ENCODE measurements at regions not wholly inside any gene's neighbourhood (a gene's known extent, or its start where the extent isn't known, plus 50 kb on each side); places are given as distances from the start of the nearest gene placed in this dataset.
A peak's percentile ranks its signal among the peaks of the same experiment; 100 is the strongest.
"Not testable (repeated sequence)": the region's sequence is repeated elsewhere in the genome, so short reads cannot be mapped to it uniquely, and the experiment has no call there.

DNA sequence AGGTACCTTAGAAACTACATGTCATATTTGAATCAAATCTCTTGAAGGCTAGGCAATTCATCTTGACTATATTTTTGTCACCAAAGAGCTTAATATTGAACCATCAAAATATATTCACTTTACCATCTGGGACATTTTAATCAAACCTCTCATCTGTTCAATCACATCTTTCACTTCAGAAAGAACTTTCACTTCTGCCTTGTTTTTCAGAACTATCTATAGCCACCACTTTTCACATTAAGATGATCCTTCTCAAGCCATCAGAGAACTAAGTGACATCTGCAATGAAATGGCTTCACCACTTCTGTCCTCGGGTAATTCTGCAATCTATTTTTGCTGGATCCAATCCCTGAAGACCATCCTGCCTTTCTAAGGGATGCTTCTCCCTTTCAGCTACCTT lies 57.8 kb downstream of the OR2B2 start:
- no peak for DNase-seq (ENCODE audit: low spot score)

DNA sequence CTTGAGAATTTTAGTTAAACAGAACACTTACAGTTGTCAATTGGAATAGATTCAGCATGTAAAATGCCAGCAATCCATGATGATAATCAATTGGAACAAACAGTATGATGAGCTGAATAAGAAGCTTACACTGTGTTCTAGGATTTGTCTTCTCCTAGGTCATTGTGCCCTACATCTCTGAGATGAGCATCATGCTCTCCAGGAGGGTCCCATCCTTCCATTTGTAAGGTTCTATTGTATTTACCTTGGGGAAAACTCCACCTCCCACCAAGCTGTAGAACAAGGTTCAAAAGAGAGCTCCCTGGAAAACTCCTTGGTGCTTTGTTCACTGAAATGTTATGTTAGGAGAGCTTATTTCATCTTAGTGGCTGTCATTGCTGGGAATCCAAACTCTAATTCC lies 60.8 kb downstream of the OR2B2 start:
- no peak for DNase-seq (ENCODE audit: low spot score)

DNA sequence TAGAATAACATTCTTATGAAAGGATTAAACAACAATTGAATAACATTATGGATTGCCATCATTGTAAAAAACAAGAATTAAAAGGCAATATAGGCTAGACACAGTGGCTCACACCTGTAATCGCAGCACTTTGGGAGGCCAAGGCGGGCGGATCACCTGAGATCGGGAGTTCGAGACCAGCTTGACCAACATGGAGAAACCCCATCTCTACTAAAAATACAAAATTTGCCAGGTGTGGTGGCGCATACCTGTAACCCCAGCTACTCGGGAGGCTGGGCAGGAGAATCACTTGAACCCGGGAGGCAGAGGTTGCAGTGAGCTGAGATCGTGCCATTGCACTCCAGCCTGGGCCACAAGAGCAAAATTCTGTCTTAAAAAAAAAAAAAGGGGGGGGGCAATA lies 63.2 kb downstream of the OR2B2 start:
- not testable (repeated sequence) for DNase-seq (ENCODE audit: low spot score)

DNA sequence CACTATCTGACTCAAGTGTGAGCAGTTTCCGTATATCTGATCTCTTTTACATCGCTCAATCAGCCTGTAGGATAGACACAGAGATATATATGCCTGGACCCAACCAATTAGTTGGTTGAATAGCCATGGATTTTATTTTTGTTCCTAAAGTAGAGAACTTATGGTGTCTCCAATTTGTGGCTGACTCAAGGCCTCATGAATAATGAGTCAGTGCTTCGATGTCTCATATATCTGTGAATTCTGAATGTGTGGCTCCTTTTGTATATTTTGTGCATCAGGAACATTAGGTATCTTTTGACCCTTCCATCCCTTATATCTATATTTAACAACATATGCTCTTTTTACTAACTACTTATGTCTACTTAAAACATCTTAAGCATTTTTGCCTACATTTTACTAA lies 64.5 kb downstream of the OR2B2 start:
- no peak for DNase-seq (ENCODE audit: low spot score)

DNA sequence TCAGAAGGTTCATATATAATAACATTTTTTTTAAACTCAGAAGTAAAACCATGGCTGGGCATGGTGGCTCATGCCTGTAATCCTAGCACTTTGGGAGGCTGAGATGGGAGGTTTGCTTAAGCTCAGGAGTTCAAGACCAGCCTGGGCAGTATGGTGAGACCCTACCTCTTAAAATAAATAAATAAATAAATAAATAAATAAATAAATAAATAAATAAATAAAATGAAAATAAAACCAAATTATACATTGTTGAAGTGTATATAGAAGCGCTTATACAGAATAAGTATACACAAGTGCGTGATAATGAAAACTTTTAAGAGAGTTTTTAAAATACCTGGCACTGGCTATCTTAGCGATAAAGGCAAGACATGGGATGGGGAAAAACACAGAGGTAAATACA lies 71.6 kb downstream of the OR2B2 start:
- no peak for DNase-seq (ENCODE audit: low spot score)

DNA sequence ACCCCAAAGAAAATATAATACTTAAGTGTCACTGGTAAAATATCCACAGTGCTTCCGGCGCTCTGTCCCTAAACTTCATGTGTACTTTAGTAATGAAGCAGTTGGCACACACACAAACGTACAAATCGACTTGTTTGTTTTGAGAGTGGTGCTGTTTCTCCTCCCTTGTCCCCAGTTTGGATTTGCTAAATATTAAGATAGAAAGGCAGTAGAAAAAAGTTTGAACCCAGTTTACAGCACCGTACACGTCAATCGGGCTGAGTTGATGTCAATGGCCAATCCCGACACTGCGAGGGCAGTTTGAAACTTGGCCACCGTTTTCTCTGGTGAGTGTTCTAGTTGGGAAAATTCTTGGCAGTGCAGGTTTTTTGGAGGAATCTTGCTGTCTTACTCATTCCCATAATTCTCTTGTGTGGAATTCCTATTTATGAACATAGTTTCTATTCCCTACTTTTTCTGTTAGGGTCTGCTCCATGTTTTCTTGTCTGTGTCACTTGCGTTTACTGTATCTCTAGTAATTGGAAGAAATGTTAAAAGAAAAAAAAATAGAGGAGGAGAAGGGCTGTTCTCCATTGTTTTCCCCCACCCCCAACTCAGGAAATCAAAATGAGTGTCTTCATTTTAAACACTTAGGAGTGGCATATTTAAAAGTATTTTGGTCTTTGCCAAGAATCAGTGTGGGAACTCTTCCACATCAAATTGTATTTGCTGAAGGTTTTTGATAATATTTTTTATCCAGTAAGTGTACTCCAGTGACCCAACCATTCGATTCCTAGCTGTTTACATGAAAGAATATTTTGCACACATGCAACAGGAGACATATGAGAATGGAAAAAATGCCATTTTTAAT lies 72.3 kb downstream of the OR2B2 start:
- DNase-seq (ENCODE audit: low spot score): peak; percentile 28

DNA sequence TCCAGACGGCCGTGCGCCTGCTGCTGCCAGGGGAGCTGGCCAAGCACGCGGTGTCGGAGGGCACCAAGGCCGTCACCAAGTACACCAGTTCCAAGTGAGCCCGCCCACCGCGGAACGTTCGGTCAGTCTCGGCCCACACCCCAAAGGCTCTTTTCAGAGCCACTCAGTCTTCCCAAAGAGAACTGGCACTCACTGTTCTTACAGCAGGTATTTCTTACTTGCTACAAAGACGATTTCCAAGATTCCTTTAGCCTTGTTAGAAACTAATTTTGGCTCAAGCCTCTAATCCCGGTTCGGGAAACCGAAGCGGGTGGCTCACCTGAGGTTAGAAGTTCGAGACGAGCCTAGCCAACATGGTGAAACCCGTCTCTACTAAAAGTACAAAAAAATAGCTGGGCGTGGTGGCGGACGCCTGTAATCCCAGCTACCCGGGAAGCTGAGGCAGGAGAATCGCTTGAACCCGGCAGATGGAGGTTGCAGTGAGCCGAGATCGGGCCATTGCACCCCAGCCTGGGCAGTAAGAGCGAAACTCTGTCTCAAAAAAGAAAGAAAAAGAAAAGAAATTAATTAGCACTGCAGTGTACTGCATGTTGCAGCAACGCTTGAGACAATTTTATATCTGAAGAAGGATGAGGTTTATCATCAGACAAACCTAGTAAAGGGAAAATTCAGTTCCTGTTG lies 73.1 kb downstream of the OR2B2 start:
- DNase-seq (ENCODE audit: low spot score): peak; percentile 62

DNA sequence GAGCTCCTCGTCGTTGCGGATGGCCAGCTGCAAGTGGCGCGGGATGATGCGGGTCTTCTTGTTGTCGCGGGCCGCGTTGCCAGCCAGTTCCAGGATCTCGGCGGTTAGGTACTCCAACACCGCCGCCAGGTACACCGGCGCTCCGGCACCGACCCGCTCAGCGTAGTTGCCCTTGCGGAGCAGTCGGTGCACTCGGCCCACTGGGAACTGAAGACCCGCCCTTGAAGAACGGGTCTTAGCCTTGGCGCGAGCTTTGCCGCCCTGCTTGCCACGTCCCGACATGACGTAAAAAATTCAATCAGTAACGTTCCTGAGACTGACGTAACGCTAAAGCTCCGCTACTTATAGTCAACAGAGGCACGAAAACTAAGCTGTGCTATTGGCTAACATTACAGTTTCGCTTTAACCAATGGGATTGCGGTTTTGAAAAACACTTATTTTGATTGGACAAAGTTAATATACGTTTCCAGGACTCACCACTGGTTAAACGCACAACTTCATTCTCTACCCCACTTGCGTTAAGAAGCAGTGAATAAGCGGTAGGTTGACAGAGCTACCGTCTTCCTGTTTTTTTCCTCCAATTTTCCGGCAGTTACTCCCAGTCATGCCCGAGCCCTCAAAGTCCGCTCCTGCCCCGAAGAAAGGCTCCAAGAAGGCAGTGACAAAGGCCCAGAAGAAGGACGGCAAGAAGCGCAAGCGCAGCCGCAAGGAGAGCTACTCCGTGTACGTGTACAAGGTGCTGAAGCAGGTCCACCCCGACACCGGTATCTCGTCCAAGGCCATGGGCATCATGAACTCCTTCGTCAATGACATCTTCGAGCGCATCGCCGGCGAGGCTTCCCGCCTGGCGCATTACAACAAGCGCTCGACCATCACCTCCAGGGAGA lies 73.9 kb downstream of the OR2B2 start:
- DNase-seq (ENCODE audit: low spot score): peak; percentile 91

DNA sequence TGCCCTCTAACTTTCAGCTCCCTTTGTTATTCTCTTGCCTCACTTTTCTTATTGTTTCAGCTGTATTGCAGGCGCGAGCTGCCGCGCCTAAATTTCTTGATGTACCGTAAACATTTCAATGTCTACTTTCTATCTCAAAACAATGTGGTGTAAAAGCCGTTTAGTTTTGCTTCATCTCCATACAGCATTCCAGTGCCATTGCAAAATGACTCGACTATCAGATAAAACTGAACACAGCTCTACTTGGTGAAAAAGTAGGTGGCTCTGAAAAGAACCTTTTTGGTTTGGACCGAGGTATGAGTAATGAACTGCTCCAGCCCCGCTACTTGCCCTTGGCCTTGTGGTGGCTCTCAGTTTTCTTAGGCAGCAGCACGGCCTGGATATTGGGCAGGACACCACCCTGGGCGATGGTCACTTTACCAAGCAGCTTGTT lies 74.6 kb downstream of the OR2B2 start:
- no peak for DNase-seq (ENCODE audit: low spot score)

DNA sequence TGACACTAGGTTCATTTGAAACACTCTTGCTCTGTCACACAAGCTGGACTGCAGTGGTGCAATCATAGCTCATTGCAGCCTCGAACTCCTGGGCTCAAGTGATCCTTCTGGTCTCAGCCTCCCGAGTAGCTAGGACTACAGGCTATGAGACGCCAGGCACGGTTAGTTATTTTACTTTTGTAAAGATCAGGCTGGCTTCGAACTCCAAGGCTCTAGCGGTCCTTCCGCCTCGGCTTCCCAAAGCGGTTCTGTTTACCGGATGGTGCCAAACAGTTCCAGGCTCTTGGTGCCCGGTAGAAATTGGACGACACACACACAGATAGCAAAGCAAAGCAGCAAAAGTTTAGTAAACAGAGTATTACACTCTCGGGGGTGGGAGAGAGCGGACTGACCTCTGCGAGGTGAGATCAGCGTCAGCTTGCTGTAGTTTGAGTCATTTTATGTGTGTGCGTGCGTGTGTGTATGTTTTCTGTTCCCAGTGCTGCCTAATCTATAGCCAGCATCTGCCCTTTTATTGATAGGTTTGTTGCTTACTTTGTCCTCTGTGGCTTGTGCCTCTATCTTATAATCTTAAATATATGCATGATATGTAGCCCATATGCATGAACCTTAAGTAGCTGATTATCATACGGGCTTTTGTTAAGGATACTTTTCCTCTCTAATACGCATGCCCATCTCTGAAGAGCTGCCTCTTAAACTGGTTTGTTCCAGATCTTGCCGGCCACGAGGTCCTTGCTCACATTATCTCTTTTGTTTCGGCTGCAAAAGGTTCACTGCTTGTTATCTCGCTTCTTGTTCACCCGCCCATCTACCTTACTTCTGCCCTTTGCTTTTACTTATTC lies 75.2 kb downstream of the OR2B2 start:
- DNase-seq (ENCODE audit: low spot score): peak; percentile 85

DNA sequence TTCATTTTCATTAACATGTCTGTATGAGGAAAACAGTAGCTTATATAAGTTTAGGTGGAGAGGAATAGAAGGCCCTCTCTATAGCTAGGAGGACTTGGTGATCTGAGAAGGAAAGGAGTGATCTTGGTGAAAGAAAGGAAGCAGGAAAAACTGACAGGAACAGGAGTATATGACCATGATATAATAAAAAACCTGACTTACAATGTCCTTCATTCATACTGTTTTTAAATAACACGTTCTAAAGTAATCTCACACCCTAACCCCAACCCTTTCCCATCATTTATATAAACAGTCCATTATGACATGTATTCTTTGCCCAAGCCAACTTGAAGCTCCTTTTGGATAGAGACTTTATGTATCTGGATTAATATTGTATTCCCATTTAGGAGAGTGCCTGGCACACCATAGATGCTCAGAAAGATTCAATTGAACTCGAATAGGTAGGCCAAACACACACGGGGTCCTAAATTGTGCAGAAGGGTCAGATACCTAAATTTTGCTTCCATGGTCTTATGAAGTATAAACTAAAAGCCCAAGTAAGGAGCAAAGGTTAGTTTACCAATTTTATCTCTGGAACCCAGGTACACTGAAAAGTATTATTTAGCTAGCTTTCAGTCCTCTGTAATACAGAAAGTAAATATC lies 75.9 kb downstream of the OR2B2 start:
- DNase-seq (ENCODE audit: low spot score): no peak

DNA sequence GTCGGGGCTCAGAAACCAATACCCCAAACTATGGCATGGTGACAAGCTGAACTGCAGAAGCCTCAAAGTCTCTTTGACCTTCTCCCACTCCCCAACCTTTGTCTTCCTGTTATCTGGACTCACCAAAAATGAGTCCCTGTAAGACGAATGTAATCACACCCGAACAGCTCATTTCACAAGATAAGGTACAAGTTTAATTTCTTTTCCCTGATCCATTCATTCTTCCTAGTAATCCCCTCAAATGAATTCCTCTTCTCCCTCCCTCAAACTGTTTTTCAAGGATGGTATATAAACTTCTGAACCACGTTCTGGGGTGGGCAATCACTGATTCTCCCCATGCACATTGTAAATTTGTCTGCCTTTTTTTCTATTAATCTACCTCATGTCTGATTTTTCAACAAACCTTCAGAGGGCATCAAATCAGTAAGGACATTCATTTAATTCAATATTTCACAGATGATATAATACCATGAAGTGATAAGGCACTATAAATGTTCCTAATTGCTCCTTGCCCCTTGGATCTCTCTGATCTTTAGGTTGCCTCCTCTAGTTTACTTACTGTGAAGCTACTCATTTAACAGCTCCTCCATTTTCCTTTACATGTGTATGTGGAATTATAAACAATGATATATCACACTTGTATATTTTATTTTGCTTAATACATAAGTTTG lies 77.2 kb downstream of the OR2B2 start:
- DNase-seq (ENCODE audit: low spot score): no peak

DNA sequence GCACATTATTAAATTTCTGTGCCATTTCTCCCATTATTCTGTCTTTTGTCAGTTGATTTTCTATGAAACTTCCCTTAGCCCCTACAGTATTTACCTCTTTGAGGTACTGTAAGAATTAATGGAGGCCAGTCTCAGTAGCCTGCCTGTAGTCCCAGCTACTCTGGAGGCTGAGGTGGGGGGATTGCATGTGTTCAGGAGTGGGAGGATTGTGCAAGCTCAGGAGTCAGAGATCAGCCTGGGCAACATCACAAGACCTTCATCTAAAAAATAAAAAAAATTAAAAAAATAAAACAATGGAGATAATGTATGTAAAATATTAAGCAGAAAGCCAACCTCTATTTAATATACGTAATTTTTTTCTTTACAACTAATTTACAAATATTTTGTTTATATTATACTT lies 77.8 kb downstream of the OR2B2 start:
- DNase-seq (ENCODE audit: low spot score): no peak

DNA sequence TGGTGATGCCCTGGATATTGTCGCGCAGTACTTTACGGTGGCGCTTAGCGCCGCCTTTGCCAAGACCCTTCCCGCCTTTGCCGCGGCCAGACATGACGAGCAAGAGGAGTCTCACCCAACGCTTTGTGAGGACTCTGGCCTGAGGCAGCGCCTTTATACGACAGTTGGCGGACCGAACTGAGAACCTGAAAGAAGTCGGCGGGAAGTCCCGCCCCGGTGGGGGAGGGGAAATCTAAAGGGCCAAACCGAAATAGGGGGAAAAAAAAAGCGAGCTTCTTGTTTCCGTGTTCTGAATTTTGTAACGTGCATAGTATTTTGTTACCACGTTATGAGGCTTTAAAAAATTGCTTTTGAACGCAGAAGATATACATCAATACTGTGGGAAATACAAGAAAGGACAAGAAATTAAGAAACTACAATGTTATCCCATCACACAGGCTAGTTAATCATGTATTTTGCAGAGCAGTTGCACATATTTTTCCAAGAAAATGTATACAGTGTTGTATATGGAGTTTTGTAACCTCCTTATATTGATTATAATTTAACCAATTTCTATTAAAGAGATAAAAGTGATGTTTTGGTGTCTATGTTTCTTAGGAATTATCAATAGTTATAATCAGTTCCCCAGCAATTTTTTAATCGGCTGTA lies 80.6 kb downstream of the OR2B2 start:
- DNase-seq (ENCODE audit: low spot score): peak; percentile 92

DNA sequence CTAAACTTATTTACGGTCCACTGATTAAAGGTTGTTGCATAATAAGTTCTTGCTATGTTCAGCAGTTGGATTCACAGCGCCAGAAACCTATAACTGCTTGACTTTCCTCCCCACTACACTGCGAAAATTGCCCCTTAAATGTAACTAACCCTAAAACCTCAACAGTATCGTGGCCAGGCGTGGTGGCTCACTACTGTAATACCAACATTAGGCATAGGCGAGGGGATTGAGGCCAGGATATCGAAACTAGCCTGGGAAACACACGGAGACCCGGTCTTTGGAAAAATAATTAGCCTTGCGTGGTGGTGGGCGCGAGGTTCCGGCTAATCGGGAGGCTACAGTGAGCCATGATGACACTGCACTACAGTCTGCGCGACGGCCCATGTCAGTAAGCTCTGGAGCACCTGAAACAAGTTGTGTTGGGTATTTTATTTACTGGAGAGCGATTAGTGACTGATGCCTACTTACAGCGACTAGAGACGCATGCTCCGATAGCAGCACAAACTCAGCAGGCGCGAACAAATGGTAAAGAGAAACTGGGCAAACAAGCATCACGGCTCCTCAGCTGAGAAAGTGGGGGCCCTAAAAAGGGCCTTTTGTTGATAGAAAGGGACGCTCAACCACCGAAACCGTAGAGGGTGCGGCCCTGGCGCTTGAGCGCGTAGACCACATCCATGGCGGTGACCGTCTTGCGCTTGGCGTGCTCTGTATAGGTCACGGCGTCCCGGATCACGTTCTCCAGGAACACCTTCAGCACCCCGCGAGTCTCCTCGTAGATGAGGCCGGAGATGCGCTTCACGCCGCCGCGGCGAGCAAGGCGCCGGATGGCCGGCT lies 81.4 kb downstream of the OR2B2 start:
- DNase-seq (ENCODE audit: low spot score): not testable (repeated sequence)

DNA sequence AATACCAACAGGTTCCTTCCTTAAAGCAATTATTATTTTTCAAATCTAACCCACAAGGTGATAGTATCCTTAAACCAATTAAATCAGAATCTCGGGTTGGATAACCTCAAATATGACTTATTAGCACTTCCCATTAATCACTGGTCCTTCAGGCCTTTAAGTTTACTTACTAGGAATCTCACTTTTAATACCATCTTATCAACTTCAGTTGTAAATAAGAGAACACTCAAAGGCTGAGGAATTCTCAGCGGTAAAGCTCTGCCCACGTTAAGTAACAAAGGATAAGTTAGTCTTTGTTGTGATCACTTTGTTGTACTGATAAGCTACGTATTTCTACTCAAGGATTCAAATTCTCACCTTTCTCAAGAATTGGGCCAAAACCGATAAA lies 82.0 kb downstream of the OR2B2 start:
- DNase-seq (ENCODE audit: low spot score): no peak

DNA sequence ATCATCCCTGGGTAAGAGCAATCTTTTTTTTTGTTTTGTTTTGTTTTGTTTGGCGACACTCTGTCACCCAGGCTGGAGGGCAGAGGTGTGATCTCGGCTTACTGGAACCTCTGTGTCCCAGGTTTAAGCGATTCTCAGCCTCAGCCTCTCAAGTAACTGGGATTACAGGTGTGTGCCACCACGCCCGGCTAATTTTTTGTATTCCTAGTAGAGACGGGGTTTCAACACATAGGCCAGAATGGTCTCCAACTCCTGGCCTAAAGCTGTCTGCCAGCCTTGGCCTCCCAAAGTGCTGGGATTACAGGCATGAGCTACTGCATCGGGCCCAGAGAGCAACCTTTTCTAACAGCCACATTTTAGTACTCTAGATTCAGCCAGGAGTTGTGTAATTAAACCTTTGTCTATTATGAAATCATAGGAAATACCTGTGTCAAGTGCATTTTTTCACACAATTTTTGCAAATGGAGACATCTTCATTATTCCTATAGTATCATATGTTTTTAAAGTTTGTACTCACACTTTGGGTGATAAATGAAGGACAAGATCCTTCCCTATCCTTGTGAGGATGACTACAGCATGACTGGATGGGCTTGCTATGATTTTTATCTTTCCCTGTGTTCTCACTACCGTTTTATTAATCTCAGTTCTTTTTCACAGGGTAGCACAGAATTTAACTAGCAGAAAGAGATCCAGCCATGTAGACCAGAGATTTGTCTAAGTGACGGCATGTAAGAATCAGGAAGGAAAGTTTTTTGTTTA lies 82.6 kb downstream of the OR2B2 start:
- no peak for DNase-seq (ENCODE audit: low spot score)

DNA sequence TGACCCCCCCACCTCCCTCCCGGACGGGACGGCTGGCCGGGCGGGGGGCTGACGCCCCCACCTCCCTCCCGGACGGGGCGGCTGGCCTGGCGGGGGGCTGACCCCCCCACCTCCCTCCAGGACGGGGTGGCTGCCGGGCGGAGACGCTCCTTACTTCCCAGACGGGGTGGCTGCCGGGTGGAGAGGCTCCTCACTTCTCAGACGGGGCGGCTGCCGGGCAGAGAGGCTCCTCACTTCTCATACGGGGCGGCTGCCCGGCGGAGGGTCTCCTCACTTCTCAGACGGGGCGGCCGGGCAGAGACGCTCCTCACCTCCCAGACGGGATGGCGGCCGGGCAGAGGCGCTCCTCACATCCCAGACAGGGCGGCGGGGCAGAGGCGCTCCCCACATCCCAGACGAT lies 84.7 kb downstream of the OR2B2 start:
- not testable (repeated sequence) for DNase-seq (ENCODE audit: low spot score)
